ENCODE measurements at regions not wholly inside any gene's neighbourhood (a gene's known extent, or its start where the extent isn't known, plus 50 kb on each side); places are given as distances from the start of the nearest gene placed in this dataset.

GRCh38 chr1:90387805-90388204 is 329.3 kb downstream of the BARHL2 start:
- Histone ChIP-seq H3K27ac (ENCODE audit: low read depth, low read length, poor library complexity, severe bottlenecking) (no peak overlapping the region), H3K79me2 (ENCODE audit: insufficient read depth, low read length) (no peaks in the 10 kb centered on the region), H2AFZ (ENCODE audit: low read length) (no peak overlapping the region), H3K9me3 (ENCODE audit: low read length) (no peaks in the 10 kb centered on the region), H4K20me1 (ENCODE audit: insufficient read depth, low read length) (no peaks in the 10 kb centered on the region), H3K9ac (ENCODE audit: low read length) (no peak overlapping the region), H3K4me1 (ENCODE audit: insufficient read depth, low read length, severe bottlenecking) (no peaks in the 10 kb centered on the region), H3K36me3 (ENCODE audit: insufficient read depth, low read length) (no peaks in the 10 kb centered on the region), H3F3A (ENCODE audit: insufficient read depth, low read length) (no peaks in the 10 kb centered on the region), H3K27me3 (ENCODE audit: insufficient read depth, low read length) (no peaks in the 10 kb centered on the region), H3K9me2 (ENCODE audit: low read depth, low read length) (no peaks in the 10 kb centered on the region), H3K4me2 (ENCODE audit: low read length) (no peak overlapping the region), H3K4me3 (ENCODE audit: low read depth, low read length, poor library complexity, severe bottlenecking) (no peak overlapping the region)
- TF ChIP-seq CTCF (IDR thresholded peaks at IDR 0.05; ENCODE audit: low read length) (no peak), EZH2 (IDR thresholded peaks at IDR 0.05; ENCODE audit: borderline replicate concordance, low read length) (no peak)

- H3K27ac ChIP-seq (ENCODE audit: low read depth, low read length, poor library complexity, severe bottlenecking): no peak overlapping the region
- no peaks in the 10 kb centered on the region for H3K27me3 ChIP-seq (ENCODE audit: insufficient read depth, low read length)
- no peaks in the 10 kb centered on the region for H4K20me1 ChIP-seq (ENCODE audit: insufficient read depth, low read length)
- H3K4me2 ChIP-seq (ENCODE audit: low read length): no peak overlapping the region
- no peaks in the 10 kb centered on the region for H3K9me3 ChIP-seq (ENCODE audit: low read length)
- H3K36me3 ChIP-seq (ENCODE audit: insufficient read depth, low read length): no peaks in the 10 kb centered on the region
- no peaks in the 10 kb centered on the region for H3K9me2 ChIP-seq (ENCODE audit: low read depth, low read length)
- H2AFZ ChIP-seq (ENCODE audit: low read length): no peak overlapping the region
- no peak overlapping the region for H3K9ac ChIP-seq (ENCODE audit: low read length)
- TF ChIP-seq EZH2 (IDR thresholded peaks at IDR 0.05; ENCODE audit: borderline replicate concordance, low read length): no peak
- TF ChIP-seq CTCF (IDR thresholded peaks at IDR 0.05; ENCODE audit: low read length): no peak
- H3K79me2 ChIP-seq (ENCODE audit: insufficient read depth, low read length): no peaks in the 10 kb centered on the region
- H3K4me1 ChIP-seq (ENCODE audit: insufficient read depth, low read length, severe bottlenecking): no peaks in the 10 kb centered on the region
- H3K4me3 ChIP-seq (ENCODE audit: low read depth, low read length, poor library complexity, severe bottlenecking): no peak overlapping the region
- no peaks in the 10 kb centered on the region for H3F3A ChIP-seq (ENCODE audit: insufficient read depth, low read length)
Observed at GRCh38 chr1:90386899-90387720, 330.0 kb downstream of the BARHL2 start.

GRCh38 chr1:90384193-90384592 is 332.9 kb downstream of the BARHL2 start:
- Histone ChIP-seq H3K4me1 (ENCODE audit: insufficient read depth, low read length, severe bottlenecking) (no peaks in the 10 kb centered on the region), H3K27ac (ENCODE audit: low read depth, low read length, poor library complexity, severe bottlenecking) (no peak overlapping the region), H3K4me2 (ENCODE audit: low read length) (no peak overlapping the region), H3K9me2 (ENCODE audit: low read depth, low read length) (no peaks in the 10 kb centered on the region), H3K27me3 (ENCODE audit: insufficient read depth, low read length) (no peaks in the 10 kb centered on the region), H3F3A (ENCODE audit: insufficient read depth, low read length) (no peaks in the 10 kb centered on the region), H4K20me1 (ENCODE audit: insufficient read depth, low read length) (no peaks in the 10 kb centered on the region), H2AFZ (ENCODE audit: low read length) (no peak overlapping the region), H3K9ac (ENCODE audit: low read length) (no peak overlapping the region), H3K36me3 (ENCODE audit: insufficient read depth, low read length) (no peaks in the 10 kb centered on the region), H3K4me3 (ENCODE audit: low read depth, low read length, poor library complexity, severe bottlenecking) (no peak overlapping the region), H3K9me3 (ENCODE audit: low read length) (no peaks in the 10 kb centered on the region), H3K79me2 (ENCODE audit: insufficient read depth, low read length) (no peaks in the 10 kb centered on the region)
- TF ChIP-seq CTCF (IDR thresholded peaks at IDR 0.05; ENCODE audit: low read length): no peak
- no peak for TF ChIP-seq EZH2 (IDR thresholded peaks at IDR 0.05; ENCODE audit: borderline replicate concordance, low read length)
